Body of pancreas (tissue), 4 donors: ENCODE measurements at regions not wholly inside any gene's neighbourhood (a gene's known extent, or its start where the extent isn't known, plus 50 kb on each side); places are given as distances from the start of the nearest gene placed in this dataset.

Source experiments
- ATAC-seq: fragments of 150-250 bp; one replicate; pipeline ENCODE4 v1.9.1; 2016
- DNase-seq, 4 donors: peaks; one replicate each; pipeline ENCODE4 v3.0.0-alpha.2; 2019
- H3K27ac ChIP-seq, 4 donors: fragments of 200-600 bp; sonication (generic); 1 replicate in 3 of 4; 2 replicates in 1 of 4; pipeline versions ENCODE4 v1.5.1 to v1.6.1; 2016 to 2019; ENCODE audit warnings: mild to moderate bottlenecking in 1 of 4, mixed read lengths in 1 of 4, moderate library complexity in 1 of 4
- H3K27me3 ChIP-seq, 2 donors: fragments of 200-600 bp; sonication (generic); one replicate each; pipeline ENCODE4 v1.6.0; 2016; ENCODE audit warnings: mild to moderate bottlenecking in 1 of 2
- H3K36me3 ChIP-seq, 2 donors: fragments of 200-600 bp; sonication (generic); replicated peaks in 1 of 2; 2 replicates each; pipeline ENCODE4 v1.5.1; 2016; ENCODE audit warnings: low read depth in 2 of 2; ENCODE audit not compliant: insufficient read depth in 1 of 2
- H3K4me1 ChIP-seq: fragments of 200-600 bp; sonication (generic); one replicate; pipeline ENCODE4 v1.6.0; 2016
- H3K4me3 ChIP-seq, 2 donors: fragments of 200-600 bp; sonication (generic); 1 replicate in 1 of 2; 2 replicates in 1 of 2; pipeline ENCODE4 v1.5.1; 2016 to 2019
- H3K9me3 ChIP-seq, 3 donors: fragments of 200-600 bp; sonication (generic); 1 replicate in 2 of 3; 2 replicates in 1 of 3; pipeline ENCODE4 v1.5.1; 2016
- CTCF ChIP-seq, 7 experiments: fragments of 450-650 bp in 4 of 7; fragments of 200-600 bp in 3 of 7; sonication (generic) in 3 of 7; IDR thresholded peaks; one replicate each; pipeline ENCODE4 v1.5.1; 2016 to 2019; ENCODE audit warnings: antibody characterized with exemption in 7 of 7
- POLR2A ChIP-seq, 3 donors: fragments of 450-650 bp; IDR thresholded peaks; one replicate each; pipeline ENCODE4 v1.6.1; 2016; ENCODE audit warnings: antibody characterized with exemption in 3 of 3, mild to moderate bottlenecking in 2 of 3
- WGBS, 2 donors: methylation state at CpG; one replicate each; pipeline ENCODE4 v1.1.5; 2017; 5-methylcytosine and 5-hydroxymethylcytosine counted together
- intact Hi-C: fragments of 100-400 bp; cut with DNase I; formaldehyde crosslinking; loops from one replicate; pipeline ENCODE4 v1.15.1; 2023

- intact Hi-C loops, result no loop called here
- Histone ChIP-seq H3K4me3 (no peak overlapping the region), H3K27ac (no peak overlapping the region), H3K4me1 (peaks cover 6% of the 10 kb centered on the region), H3K9me3 (no peaks in the 10 kb centered on the region), H3K36me3 (no peaks in the 10 kb centered on the region), H3K27me3 (no peaks in the 10 kb centered on the region)
- ATAC-seq, result no peak
- no peak for DNase-seq
- TF ChIP-seq POLR2A (IDR thresholded peaks at IDR 0.05), result no peak
- no peak for TF ChIP-seq CTCF (IDR thresholded peaks at IDR 0.05)
Measured at GRCh38 chr9:73014011-73014410, 61.2 kb upstream of the ALDH1A1 start.

- Histone ChIP-seq H3K4me1 (peaks cover 6% of the 10 kb centered on the region), H3K27me3 (no peaks in the 10 kb centered on the region), H3K4me3 (no peak overlapping the region), H3K36me3 (no peaks in the 10 kb centered on the region), H3K27ac (no peak overlapping the region), H3K9me3 (no peaks in the 10 kb centered on the region)
- intact Hi-C loops, result no loop called here
- 91 to 97% methylated on average over 2 of the region's 2 CpGs for WGBS, 2 donors
- ATAC-seq (no peak), DNase-seq (no peak)
- no peak for TF ChIP-seq CTCF (IDR thresholded peaks at IDR 0.05)
Measured at GRCh38 chr9:73011956-73012355, 59.1 kb upstream of the ALDH1A1 start.

GRCh38 chr9:73011181-73011750 lies 58.4 kb upstream of the ALDH1A1 start:
- DNase-seq (peak in 1 of 4 donors; percentile 7), ATAC-seq (peak; percentile 21)
- intact Hi-C loops, result no loop called here
- TF ChIP-seq POLR2A (IDR thresholded peaks at IDR 0.05) (no peak), CTCF (IDR thresholded peaks at IDR 0.05) (no peak)
- Histone ChIP-seq H3K36me3 (no peaks in the 10 kb centered on the region), H3K27me3 (no peaks in the 10 kb centered on the region), H3K4me1 (peaks cover 6% of the 10 kb centered on the region), H3K4me3 (no peak overlapping the region), H3K9me3 (no peaks in the 10 kb centered on the region), H3K27ac (no peak overlapping the region)
- WGBS, 2 donors, result 73 to 81% methylated on average over 2 of the region's 2 CpGs

- no peak for ATAC-seq
- Histone ChIP-seq H3K4me3 (no peak overlapping the region), H3K4me1 (peaks cover 6% of the 10 kb centered on the region), H3K27me3 (no peaks in the 10 kb centered on the region), H3K9me3 (no peaks in the 10 kb centered on the region), H3K27ac (no peak overlapping the region), H3K36me3 (no peaks in the 10 kb centered on the region)
- no peak for TF ChIP-seq CTCF (IDR thresholded peaks at IDR 0.05)
- no peak for TF ChIP-seq POLR2A (IDR thresholded peaks at IDR 0.05)
- DNase-seq, result no peak
- 88 to 100% methylated on average over 2 of the region's 2 CpGs for WGBS, 2 donors
- intact Hi-C loops, result no loop called here
Measured at GRCh38 chr9:73009649-73010288, 56.9 kb upstream of the ALDH1A1 start.
